ENCODE measurements at regions not wholly inside any gene's neighbourhood (a gene's known extent, or its start where the extent isn't known, plus 50 kb on each side); places are given as distances from the start of the nearest gene placed in this dataset.

GRCh38 chr10:131563411-131563810 lies 251.9 kb upstream of the TCERG1L start:
- no peak for DNase-seq (ENCODE audit: low spot score)

- no peak for DNase-seq (ENCODE audit: low spot score)
Observed at GRCh38 chr10:131567279-131568162, 256.0 kb upstream of the TCERG1L start.

DNA sequence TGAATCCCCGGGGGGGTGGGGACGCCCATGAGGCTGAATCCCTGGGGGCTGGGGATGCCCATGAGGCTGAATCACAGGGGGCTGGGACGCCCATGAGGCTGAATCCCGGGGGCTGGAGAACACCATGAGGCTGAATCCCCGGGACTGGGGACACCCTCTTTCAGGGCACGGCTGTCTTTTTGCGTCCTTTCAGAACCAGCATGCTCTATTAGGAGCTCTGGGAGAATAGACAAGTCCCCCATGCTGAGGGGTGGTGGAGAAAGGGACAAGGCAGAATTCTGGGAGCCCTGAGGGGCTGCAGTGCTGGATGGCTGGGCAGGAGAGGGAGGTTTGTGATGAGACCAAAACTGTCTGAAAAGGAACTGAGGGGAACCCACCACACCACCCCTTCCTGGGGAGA lies 257.3 kb upstream of the TCERG1L start:
- no peak for DNase-seq (ENCODE audit: low spot score)

DNA sequence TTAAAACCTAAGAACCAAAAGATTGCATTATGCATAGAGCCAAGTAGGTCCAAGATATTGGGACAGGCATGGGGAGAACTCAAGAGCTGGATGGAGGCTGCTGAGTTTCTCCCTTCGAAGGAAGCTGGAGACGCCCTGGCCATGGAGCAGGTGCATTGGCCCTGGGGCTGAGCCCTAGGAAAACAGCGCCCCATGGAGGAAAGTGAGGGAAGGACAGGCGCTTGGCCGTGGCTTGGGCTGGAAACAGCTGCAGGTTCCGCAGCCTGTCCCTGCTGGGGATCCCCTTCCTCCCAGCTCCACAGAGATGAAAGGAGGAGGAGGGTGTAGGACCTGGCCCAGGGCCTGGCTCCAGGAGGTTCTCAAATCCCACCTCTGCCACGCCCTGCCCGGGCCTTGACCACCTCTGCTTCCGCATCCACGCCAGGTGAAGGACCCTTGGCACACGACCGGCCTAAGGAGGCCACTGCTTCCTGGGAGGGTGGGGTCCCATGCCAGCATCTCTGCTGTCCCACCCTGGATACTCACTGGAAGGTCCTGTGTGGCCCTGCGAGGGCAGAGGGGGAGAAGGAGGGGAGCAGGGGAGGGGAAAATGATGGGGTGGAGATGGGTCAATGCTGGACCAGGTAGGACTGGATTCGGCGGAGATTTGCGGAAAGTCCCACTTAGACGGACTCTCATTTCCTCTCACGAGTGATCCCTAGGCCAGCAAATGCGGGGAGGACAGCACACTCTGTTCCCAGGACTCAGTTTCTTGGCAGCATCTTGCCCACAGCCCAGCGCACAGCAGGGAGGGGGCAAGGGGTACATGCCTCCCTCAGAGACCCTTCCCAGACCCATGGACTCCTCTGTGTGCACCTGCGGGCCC lies 258.6 kb upstream of the TCERG1L start:
- no peak for DNase-seq (ENCODE audit: low spot score)

DNA sequence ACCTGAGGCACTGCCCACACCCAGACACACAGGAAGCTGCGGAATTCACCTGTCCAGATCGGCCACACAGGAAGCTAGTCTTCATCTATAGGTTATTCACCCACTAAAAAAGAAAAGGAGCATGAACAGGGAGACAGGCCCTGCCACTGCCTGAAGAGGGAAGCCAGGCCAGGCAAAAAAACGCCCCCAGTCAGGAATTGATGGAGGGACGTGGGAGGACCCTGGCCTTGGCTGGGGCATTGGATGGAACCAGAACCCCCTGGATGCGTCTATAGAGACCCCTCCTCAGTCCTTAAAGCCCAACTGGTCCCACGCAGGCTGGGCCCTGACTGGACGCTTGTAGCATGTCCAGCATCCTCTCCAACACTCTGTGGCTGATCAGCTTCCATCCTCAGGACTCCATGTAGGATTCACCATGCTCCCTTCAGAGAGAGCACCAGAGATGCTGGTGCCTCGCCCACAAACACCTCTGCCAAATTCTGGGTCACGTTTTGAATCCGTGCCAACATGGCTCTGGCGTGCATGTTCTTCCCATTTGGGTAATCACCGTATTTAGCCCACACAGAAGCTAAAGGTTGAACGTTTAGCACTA lies 259.3 kb upstream of the TCERG1L start:
- DNase-seq (ENCODE audit: low spot score): no peak

DNA sequence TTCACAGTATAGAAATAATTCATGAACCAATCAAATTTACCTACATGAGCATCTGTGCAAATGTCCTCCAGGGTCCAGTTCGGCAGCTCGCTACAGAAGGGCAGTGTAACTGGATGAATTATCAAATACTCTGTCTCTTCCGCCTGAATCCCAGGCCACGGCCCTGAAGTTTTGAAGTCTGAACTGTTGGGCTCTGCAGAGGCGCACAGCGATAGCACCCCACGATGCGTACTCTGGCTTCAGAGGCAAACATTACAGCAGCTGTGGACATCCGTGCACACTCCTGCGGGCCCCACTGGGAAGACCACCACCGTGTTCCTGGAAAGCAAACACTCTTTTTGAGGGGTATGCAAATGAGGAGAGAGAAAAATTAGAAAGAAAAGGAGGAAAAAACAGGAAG lies 259.8 kb upstream of the TCERG1L start:
- DNase-seq (ENCODE audit: low spot score): no peak

GRCh38 chr10:131571865-131572264 lies 260.3 kb upstream of the TCERG1L start:
- DNase-seq (ENCODE audit: low spot score): no peak

GRCh38 chr10:131573256-131573655 lies 261.7 kb upstream of the TCERG1L start:
- DNase-seq (ENCODE audit: low spot score): no peak

DNA sequence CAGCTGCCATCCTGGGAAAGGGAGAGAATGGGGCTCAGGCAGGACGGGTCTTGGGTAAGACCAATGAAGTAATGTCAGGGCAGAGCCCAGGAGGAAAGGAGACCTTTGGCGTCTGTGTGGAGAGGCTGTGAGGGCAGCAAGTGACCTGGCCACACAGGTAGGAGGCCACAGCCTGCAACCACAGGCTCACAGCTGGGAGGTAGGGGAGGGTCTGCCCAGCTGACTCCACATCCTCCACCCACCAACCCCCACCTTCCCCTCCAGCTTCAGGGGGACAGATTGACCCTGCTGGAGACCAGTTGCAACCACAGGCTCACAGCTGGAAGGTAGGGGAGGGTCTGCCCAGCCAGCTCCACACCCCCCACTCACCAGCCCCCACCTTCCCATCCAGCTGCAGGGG lies 262.2 kb upstream of the TCERG1L start:
- DNase-seq (ENCODE audit: low spot score): no peak

GRCh38 chr10:131574363-131574706 lies 262.8 kb upstream of the TCERG1L start:
- DNase-seq (ENCODE audit: low spot score): no peak

DNA sequence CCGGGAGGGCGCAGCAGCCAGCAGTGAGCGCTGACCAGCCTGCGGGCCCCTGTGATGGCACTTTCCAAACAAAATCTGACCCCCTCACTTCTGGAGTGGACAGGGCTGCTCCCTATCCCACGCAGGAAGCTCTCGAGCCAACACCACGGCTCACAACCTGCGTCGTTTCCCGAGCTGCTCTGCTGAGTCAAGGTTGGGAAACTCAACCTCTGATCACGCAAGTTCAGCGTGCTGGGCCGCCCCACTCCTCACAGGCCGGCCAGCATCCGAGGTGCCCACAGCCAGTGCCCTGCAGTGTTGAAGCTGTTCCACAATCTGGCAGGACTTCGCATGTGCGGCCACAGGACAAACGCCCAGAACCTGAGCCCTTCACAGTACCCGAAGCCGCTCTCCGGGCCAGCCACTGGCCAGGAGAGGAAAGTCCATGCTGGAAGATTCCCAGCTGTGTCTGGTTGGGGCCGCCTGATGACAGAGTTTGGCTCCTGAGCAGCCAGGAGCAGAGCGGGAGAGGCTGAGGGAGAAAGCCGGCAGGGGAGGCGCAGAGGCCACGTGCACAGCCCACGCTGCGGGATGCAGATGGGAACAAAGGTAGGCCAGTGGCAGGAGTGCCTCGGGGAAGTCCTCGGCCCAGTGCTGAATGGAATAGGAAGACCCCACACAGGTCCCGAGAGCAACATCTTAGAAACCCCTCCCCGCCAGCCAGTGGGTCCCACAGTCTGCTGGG lies 263.3 kb upstream of the TCERG1L start:
- no peak for DNase-seq (ENCODE audit: low spot score)

DNA sequence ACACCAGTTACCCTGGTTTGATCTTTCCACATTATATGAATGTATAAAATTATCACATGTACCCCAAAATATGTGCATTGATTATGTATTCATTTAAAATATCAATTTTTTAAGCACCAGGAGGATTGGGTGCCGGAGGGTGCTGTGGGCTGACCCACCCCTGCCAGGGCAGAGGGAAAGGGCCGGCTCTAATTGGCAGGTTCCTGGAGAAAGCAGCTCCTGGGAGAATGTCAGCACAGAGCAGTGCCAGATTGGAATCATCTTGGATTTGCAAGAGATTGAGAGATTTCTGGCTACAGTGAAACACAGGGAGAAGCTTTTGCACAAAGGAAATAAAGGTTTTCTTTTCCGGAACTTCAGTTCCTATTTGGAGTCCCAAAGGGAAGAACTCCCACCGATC lies 264.4 kb upstream of the TCERG1L start:
- no peak for DNase-seq (ENCODE audit: low spot score)

- DNase-seq (ENCODE audit: low spot score): no peak
Observed at GRCh38 chr10:131576341-131577177, 265.0 kb upstream of the TCERG1L start.

DNA sequence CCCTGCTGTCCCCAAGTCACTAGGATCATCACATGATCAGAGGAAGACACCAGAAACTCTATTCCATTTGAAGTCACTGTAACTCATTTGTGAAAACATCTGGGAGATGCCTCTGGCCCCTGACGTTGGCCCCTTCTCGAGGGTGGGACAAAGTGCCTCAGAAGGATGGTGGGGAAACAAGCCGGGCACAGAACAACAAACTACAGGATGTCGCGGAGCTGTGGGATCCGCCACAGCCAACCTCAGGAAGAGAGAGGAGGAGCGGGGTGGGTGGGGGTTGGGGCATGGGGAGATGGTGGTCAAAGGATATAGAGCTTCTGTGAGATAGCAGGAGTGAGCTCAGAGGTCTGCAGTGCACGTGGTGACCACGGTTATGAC lies 265.6 kb upstream of the TCERG1L start:
- no peak for DNase-seq (ENCODE audit: low spot score)

DNA sequence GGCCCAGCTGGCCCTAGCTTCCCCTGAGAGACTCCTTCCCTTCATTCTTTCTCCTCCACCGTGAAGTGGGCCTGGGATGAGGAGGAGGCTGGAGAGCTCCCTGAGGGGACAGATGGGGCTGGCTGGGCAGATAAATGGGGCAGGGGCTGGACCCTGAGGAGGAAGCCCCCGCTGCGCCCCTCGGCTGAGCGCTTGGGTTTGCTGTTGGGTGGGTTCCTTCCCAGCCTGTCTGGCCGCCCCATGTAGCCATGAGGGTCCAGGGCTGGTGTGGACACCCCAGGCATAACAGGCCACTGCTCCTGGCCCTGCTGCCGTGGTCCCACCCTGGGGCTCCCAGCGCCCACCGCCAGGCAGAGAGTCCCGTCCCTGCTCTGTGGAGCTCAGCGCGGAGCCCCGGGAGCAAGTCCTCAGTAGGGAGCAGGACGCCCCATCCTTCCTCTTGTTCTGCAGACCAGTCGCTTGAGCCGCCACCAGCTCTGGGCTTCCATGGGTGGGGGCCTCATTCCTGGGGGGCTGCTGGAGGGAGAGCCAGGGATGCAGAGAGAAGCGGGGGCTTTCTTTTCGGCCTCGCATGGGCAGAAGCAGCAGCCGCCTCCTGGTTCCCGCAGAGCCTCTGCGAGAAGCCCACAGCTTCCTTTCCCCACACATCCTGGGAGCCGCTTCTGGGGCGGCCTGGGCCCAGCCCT lies 266.4 kb upstream of the TCERG1L start:
- DNase-seq (ENCODE audit: low spot score): no peak

DNA sequence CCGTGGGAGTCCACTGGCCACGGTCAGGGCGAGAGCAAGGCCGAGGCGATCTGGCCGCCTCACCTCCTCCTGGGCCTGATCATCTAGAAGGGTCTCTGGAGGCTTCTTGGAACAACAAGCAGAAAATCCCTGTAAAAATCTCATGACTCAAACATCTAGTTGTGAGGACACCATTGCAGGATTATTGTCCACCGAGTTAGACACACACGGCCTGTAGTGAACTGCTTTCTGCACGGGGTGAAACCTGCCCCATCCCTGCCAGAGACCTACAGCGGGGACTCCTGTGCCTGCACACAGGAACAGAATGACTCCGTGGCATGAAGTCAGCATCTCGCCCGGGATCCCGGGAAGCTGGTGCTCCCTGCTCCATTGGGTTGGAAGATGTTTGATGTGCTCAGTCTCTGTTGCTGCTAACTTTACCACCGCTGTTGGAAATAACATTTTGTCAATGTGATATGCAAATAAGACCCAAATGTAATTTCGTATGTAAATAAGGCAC lies 267.0 kb upstream of the TCERG1L start:
- no peak for DNase-seq (ENCODE audit: low spot score)

GRCh38 chr10:131579251-131580071 lies 267.9 kb upstream of the TCERG1L start:
- no peak for DNase-seq (ENCODE audit: low spot score)

DNA sequence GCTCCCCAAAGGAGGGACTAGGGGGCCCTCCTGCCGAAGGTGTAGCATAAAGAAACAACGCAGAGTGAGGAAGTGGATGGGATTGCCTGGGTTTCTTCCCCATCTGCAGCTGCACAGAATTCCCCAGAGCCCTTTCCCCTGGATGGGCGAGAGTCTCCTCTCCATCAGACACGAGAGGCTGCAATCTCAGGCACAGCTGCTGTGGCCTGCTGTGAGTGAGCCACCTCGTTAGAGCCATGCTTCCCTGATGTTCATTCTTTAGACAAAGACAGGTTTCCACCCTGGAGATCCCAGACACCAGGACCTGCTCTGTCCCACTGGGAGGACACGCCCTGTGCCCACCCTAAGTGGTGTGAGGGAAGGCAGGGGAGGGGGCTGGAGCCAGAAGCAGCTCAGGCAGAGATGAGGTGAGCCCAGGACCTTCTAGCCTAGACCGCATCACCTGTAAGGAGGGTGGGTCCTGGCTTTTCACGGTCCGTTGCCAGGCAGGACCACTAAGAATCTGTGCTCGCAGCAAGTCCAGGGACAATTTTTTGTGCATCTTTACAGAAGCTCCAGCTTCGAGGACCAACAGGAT lies 268.6 kb upstream of the TCERG1L start:
- no peak for DNase-seq (ENCODE audit: low spot score)

DNA sequence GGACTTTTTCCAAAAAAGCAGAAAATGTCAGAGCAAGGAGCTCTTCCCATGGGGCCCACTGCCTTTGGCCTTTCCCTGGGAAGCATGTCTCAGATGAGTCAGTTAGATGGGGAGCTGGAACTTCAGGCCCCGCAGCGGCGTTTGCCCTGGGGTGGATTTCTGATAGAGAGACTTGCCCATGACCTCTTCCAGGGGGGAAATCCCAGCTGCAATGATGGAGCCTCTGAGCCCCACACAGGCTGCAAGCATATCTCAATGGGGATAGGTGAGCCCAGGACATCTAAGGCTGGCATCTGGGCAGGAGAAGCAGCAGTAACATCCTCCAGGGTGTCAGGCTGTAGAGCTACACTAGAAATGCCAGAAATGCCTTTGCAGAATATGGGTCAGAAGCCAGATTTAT lies 269.2 kb upstream of the TCERG1L start:
- no peak for DNase-seq (ENCODE audit: low spot score)

Data from D341Med (cell line).